H1 (cell line): ENCODE measurements at regions not wholly inside any gene's neighbourhood (a gene's known extent, or its start where the extent isn't known, plus 50 kb on each side); places are given as distances from the start of the nearest gene placed in this dataset.

Experiments
- ASH2L ChIP-seq: fragments of 200-600, 300-600 bp; sonication (generic); IDR thresholded peaks from one replicate; pipeline ENCODE4 v1.7.1; 2017; ENCODE audit warnings: low read length
- EP300 ChIP-seq, 2 experiments: IDR thresholded peaks; 1 replicate in 1 of 2; 2 replicates in 1 of 2; pipeline ENCODE4 v1.6.1; 2011 to 2012; ENCODE audit warnings: low read depth in 2 of 2, low read length in 2 of 2, mild to moderate bottlenecking in 2 of 2, borderline replicate concordance in 1 of 2, inconsistent platforms in 1 of 2, moderate library complexity in 1 of 2
- POU5F1 ChIP-seq: IDR thresholded peaks from 2 replicates; pipeline ENCODE4 v1.6.1; 2011; ENCODE audit warnings: low read depth, mild to moderate bottlenecking, low read length, moderate library complexity
- TEAD4 ChIP-seq: IDR thresholded peaks from 2 replicates; pipeline ENCODE4 v1.6.1; 2012; ENCODE audit warnings: low read depth, low read length, inconsistent platforms, mixed read lengths
- TF ChIP-seq, protein P1 (sequence below): fragments of 300-600 bp; sonication (generic); IDR thresholded peaks from 2 replicates; pipeline ENCODE4 v1.7.1; 2012; ENCODE audit warnings: low read length, moderate library complexity, mild to moderate bottlenecking, inconsistent platforms; ENCODE audit not compliant: insufficient replicate concordance

- TF ChIP-seq, protein P1, sequence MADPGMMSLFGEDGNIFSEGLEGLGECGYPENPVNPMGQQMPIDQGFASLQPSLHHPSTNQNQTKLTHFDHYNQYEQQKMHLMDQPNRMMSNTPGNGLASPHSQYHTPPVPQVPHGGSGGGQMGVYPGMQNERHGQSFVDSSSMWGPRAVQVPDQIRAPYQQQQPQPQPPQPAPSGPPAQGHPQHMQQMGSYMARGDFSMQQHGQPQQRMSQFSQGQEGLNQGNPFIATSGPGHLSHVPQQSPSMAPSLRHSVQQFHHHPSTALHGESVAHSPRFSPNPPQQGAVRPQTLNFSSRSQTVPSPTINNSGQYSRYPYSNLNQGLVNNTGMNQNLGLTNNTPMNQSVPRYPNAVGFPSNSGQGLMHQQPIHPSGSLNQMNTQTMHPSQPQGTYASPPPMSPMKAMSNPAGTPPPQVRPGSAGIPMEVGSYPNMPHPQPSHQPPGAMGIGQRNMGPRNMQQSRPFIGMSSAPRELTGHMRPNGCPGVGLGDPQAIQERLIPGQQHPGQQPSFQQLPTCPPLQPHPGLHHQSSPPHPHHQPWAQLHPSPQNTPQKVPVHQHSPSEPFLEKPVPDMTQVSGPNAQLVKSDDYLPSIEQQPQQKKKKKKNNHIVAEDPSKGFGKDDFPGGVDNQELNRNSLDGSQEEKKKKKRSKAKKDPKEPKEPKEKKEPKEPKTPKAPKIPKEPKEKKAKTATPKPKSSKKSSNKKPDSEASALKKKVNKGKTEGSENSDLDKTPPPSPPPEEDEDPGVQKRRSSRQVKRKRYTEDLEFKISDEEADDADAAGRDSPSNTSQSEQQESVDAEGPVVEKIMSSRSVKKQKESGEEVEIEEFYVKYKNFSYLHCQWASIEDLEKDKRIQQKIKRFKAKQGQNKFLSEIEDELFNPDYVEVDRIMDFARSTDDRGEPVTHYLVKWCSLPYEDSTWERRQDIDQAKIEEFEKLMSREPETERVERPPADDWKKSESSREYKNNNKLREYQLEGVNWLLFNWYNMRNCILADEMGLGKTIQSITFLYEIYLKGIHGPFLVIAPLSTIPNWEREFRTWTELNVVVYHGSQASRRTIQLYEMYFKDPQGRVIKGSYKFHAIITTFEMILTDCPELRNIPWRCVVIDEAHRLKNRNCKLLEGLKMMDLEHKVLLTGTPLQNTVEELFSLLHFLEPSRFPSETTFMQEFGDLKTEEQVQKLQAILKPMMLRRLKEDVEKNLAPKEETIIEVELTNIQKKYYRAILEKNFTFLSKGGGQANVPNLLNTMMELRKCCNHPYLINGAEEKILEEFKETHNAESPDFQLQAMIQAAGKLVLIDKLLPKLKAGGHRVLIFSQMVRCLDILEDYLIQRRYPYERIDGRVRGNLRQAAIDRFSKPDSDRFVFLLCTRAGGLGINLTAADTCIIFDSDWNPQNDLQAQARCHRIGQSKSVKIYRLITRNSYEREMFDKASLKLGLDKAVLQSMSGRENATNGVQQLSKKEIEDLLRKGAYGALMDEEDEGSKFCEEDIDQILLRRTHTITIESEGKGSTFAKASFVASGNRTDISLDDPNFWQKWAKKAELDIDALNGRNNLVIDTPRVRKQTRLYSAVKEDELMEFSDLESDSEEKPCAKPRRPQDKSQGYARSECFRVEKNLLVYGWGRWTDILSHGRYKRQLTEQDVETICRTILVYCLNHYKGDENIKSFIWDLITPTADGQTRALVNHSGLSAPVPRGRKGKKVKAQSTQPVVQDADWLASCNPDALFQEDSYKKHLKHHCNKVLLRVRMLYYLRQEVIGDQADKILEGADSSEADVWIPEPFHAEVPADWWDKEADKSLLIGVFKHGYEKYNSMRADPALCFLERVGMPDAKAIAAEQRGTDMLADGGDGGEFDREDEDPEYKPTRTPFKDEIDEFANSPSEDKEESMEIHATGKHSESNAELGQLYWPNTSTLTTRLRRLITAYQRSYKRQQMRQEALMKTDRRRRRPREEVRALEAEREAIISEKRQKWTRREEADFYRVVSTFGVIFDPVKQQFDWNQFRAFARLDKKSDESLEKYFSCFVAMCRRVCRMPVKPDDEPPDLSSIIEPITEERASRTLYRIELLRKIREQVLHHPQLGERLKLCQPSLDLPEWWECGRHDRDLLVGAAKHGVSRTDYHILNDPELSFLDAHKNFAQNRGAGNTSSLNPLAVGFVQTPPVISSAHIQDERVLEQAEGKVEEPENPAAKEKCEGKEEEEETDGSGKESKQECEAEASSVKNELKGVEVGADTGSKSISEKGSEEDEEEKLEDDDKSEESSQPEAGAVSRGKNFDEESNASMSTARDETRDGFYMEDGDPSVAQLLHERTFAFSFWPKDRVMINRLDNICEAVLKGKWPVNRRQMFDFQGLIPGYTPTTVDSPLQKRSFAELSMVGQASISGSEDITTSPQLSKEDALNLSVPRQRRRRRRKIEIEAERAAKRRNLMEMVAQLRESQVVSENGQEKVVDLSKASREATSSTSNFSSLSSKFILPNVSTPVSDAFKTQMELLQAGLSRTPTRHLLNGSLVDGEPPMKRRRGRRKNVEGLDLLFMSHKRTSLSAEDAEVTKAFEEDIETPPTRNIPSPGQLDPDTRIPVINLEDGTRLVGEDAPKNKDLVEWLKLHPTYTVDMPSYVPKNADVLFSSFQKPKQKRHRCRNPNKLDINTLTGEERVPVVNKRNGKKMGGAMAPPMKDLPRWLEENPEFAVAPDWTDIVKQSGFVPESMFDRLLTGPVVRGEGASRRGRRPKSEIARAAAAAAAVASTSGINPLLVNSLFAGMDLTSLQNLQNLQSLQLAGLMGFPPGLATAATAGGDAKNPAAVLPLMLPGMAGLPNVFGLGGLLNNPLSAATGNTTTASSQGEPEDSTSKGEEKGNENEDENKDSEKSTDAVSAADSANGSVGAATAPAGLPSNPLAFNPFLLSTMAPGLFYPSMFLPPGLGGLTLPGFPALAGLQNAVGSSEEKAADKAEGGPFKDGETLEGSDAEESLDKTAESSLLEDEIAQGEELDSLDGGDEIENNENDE = no peak
- TF ChIP-seq POU5F1 (no peak), TEAD4 (no peak), EP300 (IDR thresholded peaks at IDR 0.05; ENCODE audit: borderline replicate concordance in 1 of 2, low read depth in 2 of 2, low read length in 2 of 2) (no peak), ASH2L (no peak)
Observed at GRCh38 chr21:14879458-14879857, 185.3 kb downstream of the NRIP1 start (continued).
